SHP77 (cell line): ENCODE measurements at regions not wholly inside any gene's neighbourhood (a gene's known extent, or its start where the extent isn't known, plus 50 kb on each side); places are given as distances from the start of the nearest gene placed in this dataset.
"Not testable (repeated sequence)": the region's sequence is repeated elsewhere in the genome, so short reads cannot be mapped to it uniquely, and the experiment has no call there.

Source experiments
- DNase-seq, 2 experiments: peaks; one replicate each; lab custom pipeline; 2025; lab: John Stamatoyannopoulos, UW

DNA sequence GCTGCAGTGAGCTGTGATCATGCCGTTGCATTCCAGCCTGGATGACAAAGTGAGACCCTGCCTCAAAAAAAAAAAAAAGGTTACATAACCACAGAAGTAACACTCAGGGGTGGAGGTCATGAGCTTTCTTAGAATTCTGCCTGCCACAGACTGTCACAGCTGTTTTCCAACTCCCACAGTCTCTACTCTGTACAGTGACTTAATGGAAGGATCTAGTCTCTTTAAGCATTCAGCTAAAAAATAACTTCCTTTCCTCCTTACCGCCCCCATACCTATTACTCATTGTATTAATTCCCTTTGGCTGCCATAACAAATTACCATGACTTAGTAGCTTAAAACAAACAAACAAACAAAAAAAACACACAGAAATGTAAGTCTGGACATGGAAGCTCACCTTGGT, 99.6 kb upstream of the UBE2E1 start:
- DNase-seq, result no peak

DNA sequence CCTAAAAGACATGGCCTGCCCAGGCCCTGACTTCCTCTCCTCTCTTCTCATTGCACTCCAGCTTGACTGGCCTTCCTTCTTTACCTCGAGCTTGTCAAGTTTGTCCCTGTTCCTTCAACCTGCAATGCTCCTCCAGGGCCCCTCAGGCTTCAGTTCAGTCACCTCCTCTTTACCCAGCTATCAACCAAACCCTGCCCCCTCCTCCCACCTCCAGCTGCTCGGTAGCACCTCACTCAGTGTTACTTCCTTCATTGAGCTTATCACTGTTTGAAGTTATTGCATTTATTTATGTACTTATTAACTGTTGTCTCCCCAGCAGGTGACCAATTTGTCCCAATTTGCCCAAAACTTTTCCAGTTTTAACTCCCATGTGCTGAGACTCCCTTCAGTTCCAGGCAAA, 95.8 kb upstream of the UBE2E1 start:
- no peak for DNase-seq

DNA sequence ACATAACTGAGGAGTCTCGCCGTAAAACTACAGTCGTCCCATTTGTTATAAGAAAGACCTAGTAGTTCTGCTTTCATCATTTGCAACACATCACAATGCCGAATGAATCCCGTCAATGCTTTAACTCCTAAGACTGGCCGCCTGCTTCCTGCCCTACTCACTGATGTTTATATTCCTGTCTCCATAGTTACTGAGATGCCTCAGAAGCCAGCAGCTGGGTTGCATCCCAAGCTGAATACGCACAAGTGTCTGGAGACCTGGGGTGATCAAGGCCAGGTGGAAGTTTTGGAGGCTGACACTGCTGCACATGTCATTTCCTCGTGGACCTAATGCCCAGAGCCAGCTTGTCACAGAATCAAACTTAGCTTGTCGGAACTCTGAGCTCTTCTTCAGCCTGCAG, 95.2 kb upstream of the UBE2E1 start:
- DNase-seq, result peak in 1 of 2 experiments; percentile 22

DNA sequence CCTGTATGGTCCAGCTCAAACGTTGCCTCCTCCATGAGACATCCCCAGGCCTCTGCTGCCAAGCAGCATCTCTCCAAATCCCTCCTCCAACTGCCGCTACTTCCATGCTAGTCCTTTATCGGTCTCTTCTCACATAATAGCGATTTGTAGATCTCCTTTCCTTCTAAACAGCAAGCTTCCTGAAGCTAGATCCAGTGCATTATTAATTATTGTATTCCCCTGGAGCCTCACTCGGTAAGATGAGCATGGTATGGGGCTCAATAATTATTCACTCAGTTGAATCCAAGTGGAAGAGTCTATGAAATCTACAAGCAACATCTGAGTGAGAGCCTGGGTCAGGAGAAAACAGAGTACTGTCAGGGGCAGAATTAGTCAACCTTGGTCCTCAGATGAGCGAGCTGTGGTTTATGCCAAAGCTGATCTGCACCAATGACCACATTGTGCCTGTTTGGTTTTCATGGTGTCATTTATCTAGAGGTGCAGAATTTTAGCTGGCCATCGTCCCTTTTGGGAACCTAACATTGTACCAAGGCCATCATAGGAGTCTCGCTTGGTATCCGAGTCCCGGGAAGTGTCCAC, 93.8 kb upstream of the UBE2E1 start:
- no peak for DNase-seq

DNA sequence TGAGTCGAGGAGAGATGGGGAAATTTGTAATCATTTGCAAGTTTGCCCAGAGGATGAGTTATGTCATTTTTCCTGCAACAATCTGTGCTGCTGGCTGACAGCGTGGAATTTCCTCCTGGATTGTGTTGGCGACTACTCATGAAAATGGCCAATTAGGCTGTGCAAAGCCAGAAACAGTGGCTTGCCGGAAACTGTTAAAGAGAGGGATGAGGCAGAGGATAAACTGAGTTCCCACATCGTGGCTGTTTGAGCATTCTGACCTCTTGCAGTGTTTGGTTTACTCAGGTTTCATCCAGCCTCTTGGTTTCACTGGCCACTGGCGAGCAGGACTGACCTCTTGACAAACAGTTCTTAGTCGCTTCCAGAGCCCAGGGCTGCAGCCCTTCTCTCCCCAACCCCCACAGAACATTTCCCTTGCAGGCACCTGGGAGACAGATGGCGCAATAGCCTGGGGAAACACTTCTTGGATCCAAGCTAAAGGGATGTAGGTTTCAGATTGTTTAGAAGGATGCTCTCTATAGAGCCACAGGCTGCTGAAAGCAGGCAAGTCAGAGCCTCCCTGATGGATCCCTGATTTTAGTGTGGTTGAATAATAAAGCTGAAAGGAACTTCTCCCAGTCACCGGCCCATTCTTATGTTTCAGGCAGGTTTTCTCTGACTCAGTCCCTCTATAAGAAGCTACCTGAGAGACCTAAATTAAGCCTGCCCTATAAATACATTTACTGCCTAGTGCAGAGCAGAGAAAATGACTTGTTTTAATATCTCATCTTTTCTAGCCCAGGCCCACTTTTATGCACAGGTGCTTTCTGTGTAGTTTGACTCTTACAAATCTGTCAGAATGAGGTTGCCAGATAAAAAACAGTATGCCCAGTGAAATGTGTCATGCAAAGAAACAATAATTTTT, 92.8 kb upstream of the UBE2E1 start:
- peak; percentile 65 to 80 for DNase-seq

DNA sequence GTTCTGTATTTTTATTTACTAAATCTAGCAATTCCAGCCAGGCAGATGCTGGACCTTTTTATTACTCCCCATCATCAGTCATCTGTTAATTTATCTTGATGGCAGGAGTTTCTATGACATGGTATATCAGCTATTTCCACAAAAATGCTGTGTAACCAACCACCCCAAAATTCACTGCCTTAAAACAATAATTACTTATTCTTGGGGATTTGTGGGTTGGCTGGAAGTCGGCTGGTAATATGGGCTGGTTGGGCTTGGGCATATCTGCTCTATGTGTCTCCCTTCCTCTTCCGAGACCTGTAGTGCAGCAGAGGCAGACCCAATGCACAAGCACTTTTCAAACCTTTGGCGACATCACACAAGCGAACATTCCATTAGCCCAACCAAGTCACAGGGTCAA, 92.1 kb upstream of the UBE2E1 start:
- DNase-seq, result no peak

DNA sequence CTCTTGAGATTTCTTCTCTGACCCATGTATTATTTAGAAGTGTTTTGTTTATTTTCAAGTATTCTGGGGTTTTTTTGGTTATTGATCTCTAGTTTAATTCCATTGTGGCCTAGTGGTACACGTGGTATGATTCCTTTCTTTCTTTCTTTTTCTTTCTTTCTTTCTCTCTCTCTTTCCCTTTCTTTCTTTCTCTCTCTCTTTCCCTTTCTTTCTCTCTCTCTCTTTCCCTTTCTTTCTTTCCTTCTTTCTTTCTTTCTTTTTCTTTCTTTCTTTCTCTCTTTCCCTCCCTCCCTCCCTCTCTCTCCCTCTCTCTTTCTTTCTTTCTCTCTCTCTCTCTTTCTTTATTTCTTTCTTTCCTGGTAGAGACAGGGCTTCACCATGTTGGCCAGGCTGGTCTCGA, 85.7 kb upstream of the UBE2E1 start:
- no peak for DNase-seq

DNA sequence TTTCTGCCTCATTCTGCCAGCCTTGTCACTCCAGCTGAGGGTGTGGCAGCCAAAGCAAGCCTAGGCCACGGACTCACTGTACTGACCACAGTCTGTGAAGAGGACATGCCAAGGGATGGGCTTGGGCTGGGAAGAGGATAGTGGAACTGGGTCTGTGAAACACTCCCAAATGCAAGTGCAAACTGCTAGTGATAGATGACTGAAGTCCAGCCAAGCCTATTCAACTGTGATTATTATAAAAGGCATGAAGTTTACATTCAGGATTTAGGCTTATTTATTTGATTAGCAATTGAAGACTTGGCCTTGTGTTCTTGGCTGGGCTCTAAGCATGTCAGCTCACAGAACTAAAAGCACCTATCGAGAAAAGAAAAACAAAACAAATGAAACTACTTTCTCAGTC, 84.9 kb upstream of the UBE2E1 start:
- DNase-seq, result no peak

DNA sequence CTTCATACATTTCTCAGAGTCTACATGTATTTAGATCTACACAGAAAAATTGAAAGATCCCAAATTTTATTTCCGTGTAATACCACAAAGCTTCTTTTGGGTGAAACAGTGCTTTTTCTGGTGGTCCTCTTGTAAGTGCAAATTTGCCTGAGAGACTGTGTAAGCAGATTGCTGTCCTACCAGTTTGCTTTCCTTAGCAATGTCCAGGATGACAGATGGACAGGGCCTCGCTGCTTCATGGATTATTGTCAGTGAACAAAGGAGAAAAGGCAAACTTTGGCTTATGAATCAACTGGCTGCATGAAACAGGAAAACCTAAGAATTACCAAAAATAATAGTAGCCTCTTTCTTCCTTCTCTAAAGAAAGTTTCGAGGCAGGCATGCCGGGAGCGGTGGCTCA, 82.6 kb upstream of the UBE2E1 start:
- DNase-seq, result no peak

DNA sequence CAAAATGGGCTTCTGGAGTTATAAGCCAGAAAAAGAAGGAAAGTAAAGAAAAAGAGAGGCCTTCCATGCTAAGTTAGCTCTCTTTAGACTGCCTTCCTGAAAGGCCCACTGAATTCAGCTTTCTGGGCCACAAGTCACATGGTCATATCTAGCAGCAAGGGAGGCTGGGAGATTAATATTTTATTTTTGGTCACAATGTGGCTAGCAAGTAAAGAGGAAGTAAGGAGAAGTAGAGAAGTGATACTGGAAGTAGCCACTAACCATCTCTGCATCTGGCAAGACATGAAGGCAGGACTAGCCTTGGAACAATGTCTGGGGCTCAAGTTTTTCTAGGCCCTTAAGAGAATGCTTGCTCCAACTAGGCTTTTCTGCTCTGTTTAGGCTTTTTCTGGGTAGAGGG, 81.8 kb upstream of the UBE2E1 start:
- DNase-seq, result no peak

DNA sequence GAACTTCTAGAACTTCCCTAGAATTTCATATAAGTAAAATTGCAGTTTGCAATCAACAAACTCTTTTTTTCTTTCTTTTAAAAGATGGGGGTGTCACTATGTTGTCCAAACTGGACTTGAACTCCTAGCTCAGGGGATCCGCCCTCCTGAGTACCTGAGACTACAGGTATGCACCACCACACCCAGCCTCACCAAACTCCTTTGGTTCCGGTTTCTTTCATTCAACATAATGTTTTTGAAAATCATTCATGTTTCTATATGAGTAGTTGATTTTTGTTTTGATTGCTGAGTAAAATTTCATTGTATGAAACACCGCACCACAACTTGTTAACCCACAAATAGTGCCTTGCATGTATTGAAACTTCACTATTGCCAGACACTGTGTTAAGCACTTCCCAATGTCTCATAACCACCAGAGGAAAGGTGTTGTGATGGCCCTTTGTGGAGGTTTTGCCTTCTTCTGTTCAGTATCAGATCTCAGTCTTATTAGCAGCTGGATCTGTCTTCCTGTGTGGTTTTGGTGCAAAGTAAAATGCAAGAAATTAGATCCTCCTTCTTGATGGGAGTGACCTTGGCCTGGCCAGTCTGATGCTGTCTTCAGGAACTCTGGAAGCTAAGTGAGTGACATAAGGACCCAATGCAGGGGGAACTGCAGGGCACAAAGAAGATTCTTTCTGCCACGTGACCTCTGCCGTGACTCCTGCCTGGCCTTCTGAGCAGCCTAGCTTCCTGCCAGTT, 78.8 kb upstream of the UBE2E1 start:
- DNase-seq, result no peak

DNA sequence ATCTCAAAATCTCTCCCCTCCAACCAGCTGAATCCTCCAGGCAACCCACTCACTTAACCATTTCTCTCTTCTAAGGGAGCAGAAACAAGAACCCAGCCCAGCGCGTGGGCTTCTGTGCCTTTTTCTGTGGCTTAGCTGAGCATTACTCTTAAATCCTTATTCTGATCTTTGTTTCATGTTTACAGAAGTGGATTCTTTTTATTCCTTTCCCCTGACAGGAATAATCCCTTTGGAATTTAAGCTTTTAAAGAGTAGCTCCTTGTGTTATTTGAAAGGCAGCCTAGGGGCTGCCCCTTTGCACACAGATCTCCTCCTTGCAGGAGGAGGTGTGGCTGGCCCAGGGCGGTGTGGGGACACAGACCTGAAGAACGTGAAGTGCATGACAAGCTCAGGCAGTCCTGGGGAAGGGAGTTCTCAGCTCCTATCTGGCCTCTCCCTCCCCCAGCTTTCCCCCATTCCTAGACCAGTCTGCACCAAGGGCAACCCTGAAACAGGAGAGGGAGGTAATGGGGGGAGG, 77.1 kb upstream of the UBE2E1 start:
- no peak for DNase-seq

DNA sequence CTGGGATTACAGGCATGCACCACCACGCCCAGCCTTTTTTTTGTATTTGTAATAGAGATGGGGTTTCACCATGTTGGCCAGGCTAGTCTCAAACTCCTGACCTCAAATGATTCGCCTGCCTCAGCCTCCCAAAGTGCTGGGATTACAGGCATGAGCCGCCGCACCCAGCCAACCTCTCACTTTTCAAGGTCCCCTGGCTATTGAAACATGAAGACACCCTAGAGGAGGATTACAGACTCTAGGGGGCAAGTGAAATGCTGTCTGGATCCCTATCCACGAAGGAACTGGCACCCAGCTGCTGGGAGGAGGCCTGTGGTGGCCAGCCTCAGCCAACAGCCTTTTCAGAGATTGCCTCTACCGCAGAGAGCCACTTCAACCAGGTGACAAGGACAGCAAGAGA, 76.4 kb upstream of the UBE2E1 start:
- DNase-seq, result not testable (repeated sequence)

DNA sequence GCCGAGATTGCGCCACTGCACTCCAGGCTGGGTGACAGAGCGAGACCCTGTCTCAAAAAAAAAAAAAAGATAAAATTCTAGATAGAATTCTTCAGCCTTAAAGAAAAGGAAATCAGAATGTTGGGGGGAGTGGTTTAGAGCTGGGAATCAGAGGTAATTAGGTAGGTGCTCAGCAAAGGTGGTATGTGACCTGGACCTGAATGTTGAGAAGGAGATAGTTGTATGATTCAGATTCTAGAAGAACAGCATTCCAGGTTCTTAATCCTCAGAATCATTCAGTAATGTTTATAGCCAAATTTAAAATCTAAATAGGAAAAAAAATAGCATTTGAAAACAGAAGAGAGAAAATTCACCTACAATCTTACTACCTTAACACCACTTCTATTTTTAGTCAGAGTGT, 71.3 kb upstream of the UBE2E1 start:
- no peak for DNase-seq

DNA sequence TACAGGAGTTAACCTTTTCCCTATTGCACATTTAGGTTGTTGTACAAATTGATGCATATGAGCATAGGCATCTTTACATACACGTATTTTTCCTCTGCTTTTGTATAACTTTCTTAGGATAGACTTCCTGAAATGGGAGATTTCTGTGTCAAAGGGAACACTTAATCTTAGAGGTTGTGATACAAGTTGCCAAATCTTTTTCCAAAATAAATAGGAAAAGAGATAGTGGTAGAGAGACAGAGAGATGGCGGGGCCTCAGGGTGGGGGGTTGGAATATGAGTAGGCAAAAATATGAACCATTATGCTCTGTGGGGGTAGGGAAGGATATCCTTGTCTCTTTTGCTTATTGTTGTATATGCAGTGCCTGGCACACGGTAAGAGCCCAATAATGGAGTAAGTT, 70.7 kb upstream of the UBE2E1 start:
- no peak for DNase-seq

DNA sequence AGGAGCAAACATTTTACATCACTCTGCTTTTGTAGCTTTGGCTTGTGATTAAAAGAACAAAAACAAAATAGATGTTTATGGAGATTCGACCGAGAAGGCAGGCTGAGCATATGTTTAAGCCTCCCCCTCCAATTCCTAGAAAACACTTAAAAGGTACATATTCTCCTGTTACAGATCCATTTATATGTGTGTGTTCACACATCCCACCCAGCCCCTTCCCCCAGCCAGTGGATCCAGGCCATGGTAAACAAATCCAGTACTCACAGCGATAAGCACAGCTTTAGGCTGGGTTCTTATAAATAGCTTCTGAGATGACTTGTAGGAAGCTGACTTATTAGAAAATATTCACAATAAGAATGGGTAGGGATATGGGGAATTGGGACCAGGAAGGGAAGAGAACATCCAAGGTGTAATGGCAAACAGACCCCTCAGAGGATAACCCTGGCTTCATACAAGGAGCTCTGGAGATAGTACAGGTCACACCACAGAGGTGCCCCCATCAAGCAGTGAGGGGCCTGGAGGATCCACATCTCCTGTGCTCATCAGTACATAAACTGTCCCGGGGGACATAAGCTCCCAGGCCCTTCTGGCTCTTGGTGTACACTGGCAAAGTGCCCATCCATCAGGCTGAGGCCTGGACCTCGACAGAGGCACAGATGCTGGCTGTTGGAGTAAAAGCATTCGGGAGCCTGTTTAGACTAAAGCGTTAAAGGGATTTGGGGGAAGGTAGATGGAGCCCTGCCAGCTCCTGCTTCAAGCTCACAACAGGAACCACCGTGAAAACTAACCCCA, 70.0 kb upstream of the UBE2E1 start:
- DNase-seq, result peak; percentile 75 to 81

DNA sequence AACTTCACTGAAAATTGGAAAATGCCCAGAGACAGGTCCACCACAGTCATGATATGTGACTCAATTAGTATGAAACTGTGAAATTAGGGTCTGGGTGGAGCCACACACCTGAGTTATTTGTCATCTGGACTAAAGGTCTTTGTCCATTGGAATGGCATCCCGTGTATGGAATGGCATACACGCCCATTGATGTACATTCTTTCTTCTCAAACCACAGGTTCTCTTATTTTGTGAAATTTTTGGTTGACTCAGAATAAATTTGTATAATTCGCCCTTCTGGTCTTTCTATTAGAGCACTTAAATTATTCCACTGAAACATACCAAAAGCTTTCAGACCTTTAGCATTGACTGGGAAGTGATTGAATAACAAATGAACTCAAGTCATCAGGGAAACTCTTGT, 66.8 kb upstream of the UBE2E1 start:
- no peak for DNase-seq

DNA sequence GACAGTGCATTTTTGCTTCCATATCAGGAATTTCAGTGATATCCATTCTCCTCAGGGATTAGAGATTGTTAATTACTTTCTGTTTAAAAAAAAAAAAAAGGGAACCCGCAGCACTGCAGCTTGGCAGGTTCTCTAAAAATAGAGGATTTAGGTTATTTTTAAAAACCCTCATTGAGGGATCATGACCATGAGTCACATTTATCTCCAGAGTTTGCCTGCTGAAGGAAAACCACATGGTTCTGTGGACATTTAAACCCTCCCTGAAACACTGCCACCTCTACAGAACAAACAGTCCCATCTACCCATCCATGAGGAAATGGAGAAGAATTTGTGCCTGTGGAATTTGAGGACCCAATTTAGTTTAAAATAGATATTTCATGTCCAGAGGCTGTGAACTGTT, 66.2 kb upstream of the UBE2E1 start:
- no peak for DNase-seq

DNA sequence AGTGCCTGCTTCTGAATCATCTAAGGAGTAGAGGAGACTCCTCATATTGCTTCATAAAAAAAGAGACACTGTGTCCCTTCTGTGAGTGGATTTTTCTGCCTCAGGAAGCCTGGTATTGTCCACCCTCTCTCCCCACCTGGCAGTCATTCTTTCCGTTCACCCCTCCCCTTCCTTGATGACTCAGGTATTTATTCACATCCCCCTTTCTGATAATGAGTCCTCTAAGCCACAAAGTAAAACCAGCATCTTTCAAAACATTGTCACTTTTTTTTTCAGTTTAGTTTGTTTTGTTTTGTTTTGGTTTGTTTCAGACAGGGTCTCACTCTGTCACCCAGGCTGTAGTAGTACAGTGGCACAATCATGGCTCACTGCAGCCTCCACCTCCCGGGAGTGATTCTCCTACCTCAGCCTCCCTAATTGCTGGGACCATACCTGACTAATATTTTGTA, 65.2 kb upstream of the UBE2E1 start:
- DNase-seq, result peak; percentile 45 to 60

DNA sequence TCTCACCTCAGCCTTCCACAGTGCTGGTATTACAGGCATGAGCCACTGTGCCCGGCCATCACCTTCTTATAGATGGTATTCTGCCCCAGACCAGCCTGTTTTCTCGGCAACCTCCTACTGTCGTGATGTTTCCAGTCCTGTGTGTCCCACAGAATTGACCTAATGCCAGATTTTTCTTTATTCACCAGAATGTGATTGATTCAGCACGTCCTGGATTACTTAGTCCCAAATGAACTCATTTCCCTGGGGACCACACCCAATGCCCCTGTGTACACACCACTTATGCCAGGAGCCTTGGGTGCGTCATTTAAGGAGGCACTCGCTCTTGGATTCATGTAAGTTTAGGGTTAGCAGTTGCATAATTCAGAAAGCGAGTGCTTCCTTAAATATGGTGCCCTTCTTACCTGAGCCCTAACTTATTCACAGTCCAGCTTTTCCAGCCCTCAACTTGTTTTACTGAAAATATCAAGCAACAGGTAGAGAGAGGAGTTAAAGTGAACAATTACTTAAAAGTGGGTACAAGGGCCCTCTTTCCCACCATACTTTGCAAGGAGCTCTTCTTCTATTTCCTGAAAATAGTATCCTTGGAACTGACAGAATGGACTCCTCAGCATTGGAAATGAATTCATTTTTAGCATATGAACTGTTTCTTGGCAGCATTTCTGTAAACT, 64.6 kb upstream of the UBE2E1 start:
- DNase-seq, result peak; percentile 53 to 69

DNA sequence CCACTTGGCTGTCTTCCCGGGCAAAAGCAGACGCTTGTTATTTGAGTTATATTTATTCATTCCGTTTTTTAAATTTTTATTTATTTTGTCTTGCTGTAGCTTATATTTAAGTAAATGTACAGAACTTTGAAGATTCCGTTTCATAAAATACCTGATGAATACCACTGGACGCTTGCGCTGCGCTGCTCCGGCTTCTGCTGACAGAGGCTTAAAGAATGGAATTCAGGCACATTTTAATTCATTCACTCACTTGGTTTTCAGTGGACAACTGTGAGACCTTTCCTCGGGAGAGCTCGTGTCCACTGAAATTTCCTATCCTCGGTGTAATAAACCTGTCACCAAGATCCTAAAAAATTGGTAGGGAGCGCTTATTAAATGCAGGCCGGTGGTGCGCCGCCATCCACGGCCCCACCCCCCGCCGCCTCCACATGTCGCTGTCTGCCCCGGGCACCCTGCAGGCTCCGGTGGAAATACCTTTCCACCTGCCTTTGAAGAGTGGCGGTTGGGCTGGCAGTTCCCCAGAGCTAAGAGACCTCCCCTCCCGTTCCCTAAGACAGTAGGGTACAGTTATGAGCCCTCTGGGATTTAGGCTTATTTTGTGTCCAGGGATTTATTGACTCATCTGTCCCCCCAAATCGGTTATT, 62.5 kb upstream of the UBE2E1 start:
- peak; percentile 79 to 86 for DNase-seq
